Mucosa of descending colon (tissue), 3 donors: ENCODE measurements at regions not wholly inside any gene's neighbourhood (a gene's known extent, or its start where the extent isn't known, plus 50 kb on each side); places are given as distances from the start of the nearest gene placed in this dataset.
A peak's percentile ranks its signal among the peaks of the same experiment; 100 is the strongest.
"Not testable (repeated sequence)": the region's sequence is repeated elsewhere in the genome, so short reads cannot be mapped to it uniquely, and the experiment has no call there.

ENCODE experiments used
- ATAC-seq: fragments of 200-7000 bp; cut with Tn5 transposase; one replicate; pipeline ENCODE4 v1.9.1; 2020; ENCODE audit warnings: mild to moderate bottlenecking, moderate library complexity
- DNase-seq, 3 donors: peaks; one replicate each; pipeline ENCODE4 v3.0.0-alpha.2; 2020
- H3K36me3 ChIP-seq: fragments of 200-600 bp; one replicate; pipeline ENCODE4 v1.8.0; 2021; ENCODE audit warnings: low read depth, mild to moderate bottlenecking
- H3K4me1 ChIP-seq: fragments of 200-600 bp; one replicate; pipeline ENCODE4 v1.8.0; 2021; ENCODE audit warnings: low read depth, mild to moderate bottlenecking
- H3K4me3 ChIP-seq: fragments of 200-600 bp; one replicate; pipeline ENCODE4 v1.8.0; 2021; ENCODE audit warnings: mild to moderate bottlenecking
- H3K9me3 ChIP-seq: fragments of 200-600 bp; one replicate; pipeline ENCODE4 v1.8.0; 2021; ENCODE audit warnings: mild to moderate bottlenecking
- intact Hi-C, 2 donors: fragments of 100-400 bp; cut with DNase I in 1 of 2; cut with micrococcal nuclease in 1 of 2; formaldehyde crosslinking; loops; one replicate each; pipeline versions ENCODE4 v1.11.0 to v1.11.1; 2022; cut with DNase I, micrococcal nuclease
- TF ChIP-seq, protein P1 (sequence below): fragments of 200-600 bp; IDR thresholded peaks from one replicate; pipeline ENCODE4 v1.8.0; 2022; ENCODE audit warnings: antibody characterized with exemption, mild to moderate bottlenecking
- donor health status: DM: no; HTN: no; CAD: no; lungs with moderate emphysema.
- donor health status: DM: no; HTN: no; CAD: no.
- donor health status: DM: no; HTN: yes; CAD: no.

DNA sequence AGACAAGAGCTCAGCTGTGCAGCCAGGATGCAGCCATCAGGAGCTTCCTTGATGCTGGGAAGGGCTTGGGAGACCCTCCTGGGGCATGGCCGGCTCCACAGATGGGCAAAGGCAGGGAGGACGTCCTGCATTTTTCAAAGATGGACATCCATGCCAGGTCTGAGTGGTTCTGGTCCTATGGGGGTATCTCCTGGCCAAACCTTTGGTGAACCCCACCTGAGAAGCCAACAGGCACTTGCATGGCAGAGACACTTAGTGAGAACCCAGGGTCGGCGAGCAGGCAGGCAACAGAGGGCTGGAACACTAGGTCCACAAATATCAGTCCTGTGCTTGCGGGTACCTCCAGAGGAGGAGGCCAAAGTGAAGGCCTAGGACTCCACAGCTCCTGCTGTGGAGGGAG lies 70.0 kb downstream of the KCTD15 start:
- Histone ChIP-seq H3K9me3 (no peaks in the 10 kb centered on the region), H3K4me1 (peaks cover 3% of the 10 kb centered on the region), H3K36me3 (no peaks in the 10 kb centered on the region), H3K4me3 (no peak overlapping the region)
- DNase-seq (no peak), ATAC-seq (no peak)
- intact Hi-C loops = no loop called here
- TF ChIP-seq, protein P1, sequence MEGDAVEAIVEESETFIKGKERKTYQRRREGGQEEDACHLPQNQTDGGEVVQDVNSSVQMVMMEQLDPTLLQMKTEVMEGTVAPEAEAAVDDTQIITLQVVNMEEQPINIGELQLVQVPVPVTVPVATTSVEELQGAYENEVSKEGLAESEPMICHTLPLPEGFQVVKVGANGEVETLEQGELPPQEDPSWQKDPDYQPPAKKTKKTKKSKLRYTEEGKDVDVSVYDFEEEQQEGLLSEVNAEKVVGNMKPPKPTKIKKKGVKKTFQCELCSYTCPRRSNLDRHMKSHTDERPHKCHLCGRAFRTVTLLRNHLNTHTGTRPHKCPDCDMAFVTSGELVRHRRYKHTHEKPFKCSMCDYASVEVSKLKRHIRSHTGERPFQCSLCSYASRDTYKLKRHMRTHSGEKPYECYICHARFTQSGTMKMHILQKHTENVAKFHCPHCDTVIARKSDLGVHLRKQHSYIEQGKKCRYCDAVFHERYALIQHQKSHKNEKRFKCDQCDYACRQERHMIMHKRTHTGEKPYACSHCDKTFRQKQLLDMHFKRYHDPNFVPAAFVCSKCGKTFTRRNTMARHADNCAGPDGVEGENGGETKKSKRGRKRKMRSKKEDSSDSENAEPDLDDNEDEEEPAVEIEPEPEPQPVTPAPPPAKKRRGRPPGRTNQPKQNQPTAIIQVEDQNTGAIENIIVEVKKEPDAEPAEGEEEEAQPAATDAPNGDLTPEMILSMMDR = no peak

DNA sequence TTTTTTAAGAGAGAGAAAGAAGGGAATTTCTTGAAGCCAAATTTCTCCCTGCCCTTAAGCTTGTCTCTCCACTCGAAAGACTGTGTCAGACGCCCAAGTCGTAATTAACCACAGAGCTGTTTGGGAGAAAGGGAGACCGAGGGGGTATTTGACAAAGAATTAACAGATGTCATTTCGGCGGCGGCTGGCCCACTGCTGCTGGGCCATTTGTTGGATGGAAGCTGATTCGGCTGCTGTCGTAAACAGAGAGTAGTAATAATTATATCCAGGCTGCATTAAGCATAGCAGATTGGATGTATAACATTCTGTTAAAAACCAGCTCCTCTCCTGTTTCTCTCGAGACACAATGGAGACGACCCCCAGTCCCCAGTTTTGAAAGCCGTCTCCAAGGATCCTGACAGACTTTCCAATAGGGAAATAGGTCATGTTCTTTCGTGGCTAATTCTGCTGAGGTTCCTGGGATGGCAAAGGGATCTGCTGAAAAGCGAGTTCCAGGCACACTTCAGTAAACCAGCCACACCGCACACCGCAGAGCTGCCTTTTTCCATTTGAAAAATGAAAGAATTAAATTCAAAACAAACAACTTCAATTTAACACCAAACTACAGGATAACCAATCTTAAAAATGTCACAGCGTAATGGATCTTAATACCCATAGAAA lies 71.5 kb downstream of the KCTD15 start:
- Histone ChIP-seq H3K9me3 (no peaks in the 10 kb centered on the region), H3K4me1 (peaks cover 3% of the 10 kb centered on the region), H3K36me3 (no peaks in the 10 kb centered on the region), H3K4me3 (no peak overlapping the region)
- intact Hi-C loops = no loop called here
- TF ChIP-seq, protein P1 = no peak
- DNase-seq (no peak), ATAC-seq (no peak)

DNA sequence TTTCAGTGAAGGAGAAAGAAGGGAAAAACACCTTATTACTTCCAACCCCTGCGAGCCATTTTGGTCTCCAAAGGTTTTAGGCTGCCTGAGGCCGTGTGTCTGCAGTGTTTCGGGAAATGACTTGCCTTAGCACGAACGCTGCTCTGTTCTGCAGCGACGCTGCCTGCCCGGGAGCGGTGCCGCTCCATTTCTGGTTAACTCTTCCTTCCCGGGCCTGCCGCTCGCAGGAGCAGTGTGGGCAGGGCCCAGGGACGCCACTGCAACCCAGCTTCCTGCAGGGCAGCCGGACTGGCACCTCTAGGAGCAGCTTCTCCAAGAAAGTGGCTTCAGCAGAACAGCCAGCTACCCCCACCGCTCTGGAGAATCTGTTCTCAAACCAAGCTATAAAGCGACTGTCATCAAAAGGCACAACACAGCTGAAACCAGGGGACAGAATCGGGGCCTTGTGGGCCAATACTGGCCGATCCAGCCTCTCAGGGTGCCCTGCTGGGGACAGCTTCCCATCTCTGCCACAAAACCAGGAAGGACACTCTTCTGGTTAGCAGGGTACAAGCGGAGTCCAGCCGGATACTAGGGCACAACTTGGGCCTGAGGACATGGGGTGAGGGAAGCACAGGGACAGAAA lies 72.2 kb downstream of the KCTD15 start:
- Histone ChIP-seq H3K9me3 (no peaks in the 10 kb centered on the region), H3K4me1 (peaks cover 3% of the 10 kb centered on the region), H3K4me3 (no peak overlapping the region), H3K36me3 (no peaks in the 10 kb centered on the region)
- TF ChIP-seq, protein P1 = no peak
- ATAC-seq (peak; percentile 39), DNase-seq (peak in 2 of 3 donors; percentile 30 to 33)
- intact Hi-C loops = no loop called here

DNA sequence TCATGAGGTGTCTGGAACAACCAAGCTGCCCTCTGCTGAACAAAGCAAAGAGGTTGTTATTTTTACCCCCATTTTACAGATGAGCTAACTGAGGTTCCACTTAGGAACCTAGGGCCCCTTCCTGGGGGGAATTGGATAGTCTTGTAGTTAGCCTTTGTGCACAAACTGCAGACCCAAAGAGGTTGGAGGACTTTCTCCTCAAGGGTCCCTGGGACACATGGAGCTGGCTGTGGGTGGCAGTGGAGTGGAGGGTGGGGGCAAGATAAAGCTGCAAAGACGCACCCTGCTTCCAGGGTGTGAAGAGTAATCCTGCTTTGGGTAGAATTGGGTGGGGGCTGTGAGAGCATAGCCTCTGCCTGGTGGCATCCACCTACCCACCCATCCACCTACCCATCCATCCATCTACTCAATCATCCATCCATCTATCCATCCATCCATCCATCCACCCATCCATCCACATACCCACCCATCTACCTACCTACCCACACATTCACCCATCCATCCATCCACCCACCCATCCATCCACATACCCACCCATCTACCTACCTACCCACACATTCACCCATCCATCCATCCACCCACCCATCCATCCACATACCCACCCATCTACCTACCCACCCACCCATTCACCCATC lies 73.7 kb downstream of the KCTD15 start:
- H3K4me1 ChIP-seq, DNase-seq, H3K4me3 ChIP-seq: not testable (repeated sequence)

DNA sequence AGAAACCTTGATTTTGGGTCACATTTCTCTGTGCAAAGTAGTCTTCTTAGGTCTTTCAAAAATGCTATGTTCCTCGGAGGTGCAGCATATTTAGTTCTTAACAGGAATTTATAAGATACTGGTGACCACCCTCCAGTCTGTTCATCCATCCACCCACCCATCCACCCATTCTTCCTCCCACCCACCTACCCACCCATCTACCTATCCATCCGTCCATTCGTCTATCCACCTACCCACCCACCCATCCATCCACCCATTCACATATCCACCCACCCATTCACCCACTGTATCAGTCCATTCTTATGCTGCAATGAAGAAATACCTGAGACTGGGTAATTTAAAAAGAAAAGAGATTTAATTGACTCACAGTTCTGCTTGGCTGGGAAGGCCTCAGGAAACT lies 74.9 kb downstream of the KCTD15 start:
- Histone ChIP-seq H3K4me3 (no peak overlapping the region), H3K36me3 (no peaks in the 10 kb centered on the region), H3K4me1 (peaks cover 3% of the 10 kb centered on the region), H3K9me3 (no peaks in the 10 kb centered on the region)
- TF ChIP-seq, protein P1 = no peak
- DNase-seq (no peak), ATAC-seq (no peak)
- intact Hi-C loops = no loop called here

More for the DNA sequence above, 73.7 kb downstream of the KCTD15 start:
- intact Hi-C loops, ATAC-seq, H3K36me3 ChIP-seq, H3K9me3 ChIP-seq: not testable (repeated sequence)
